SKM-1 (cell line): ENCODE measurements at regions not wholly inside any gene's neighbourhood (a gene's known extent, or its start where the extent isn't known, plus 50 kb on each side); places are given as distances from the start of the nearest gene placed in this dataset.
"Not testable (repeated sequence)": the region's sequence is repeated elsewhere in the genome, so short reads cannot be mapped to it uniquely, and the experiment has no call there.

Experiments
- DNase-seq: peaks from one replicate; lab custom pipeline; 2025; ENCODE audit not compliant: unreplicated experiment; lab: John Stamatoyannopoulos, UW

DNA sequence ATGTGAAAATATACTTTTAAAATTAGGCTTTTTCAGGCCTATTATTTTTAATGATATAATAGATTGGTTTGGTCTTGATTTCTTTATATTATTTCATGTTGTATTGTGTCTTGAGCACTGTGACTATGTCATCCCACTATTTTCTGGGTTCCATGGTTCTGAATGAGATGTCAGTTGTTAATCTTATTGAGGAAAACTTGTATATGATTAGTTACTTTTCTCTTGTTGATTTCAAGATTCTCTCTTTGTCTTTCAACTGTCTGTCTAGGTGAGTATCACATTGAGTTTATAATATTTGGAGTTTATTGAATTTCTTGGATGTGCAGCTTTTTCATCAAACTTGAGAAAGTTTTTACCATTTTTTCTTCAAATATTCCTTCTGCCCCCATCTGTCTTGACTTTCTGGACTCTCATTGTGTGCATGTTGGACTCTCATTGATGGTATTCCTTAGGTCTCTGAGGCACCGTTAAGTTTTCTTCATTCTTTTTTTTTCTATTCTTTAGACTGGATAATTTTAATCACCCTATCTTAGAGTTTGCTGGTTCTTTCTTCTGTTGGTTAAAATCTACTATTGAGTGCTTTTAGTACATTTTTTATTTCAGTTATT is 175.8 kb downstream of the TMEM167A start:
- DNase-seq = no peak

DNA sequence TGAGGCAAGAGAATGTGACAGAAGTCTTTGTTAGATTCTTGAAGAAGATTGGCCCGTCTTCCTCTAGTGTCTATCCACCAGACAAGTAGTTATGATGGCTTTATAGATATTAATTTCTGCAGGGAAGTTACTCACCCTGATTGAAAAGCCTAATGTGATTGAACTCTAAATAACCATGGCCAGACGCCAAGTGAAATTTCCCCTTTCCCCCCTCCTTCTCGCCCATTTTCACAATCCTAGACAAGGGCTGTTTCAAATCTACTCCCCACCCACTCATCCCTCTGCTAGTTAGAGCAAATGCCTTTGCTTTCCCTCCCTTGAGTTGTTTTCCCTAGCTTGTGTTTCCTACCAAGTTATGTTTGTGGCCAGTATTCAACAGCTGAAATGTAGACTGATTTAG is 182.5 kb downstream of the TMEM167A start:
- no peak for DNase-seq

DNA sequence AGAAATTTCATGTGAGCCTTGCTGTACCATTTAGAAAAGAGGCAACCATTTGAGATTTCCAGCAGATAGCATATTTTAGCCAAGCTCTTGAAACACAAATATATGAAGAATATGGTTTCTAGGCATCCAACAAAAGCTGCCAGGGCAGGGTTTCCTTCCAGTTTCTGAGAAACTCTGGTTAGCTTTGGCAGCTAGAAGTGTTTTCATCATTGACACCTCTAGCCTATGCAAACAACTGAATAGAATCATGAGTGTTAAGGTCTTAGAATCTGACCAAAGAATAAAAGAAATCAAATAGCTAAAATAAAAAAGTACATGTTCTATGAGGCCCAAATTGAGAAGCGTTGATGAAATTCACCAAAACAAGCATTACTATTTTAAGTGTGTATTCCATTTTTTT is 188.1 kb downstream of the TMEM167A start:
- no peak for DNase-seq

DNA sequence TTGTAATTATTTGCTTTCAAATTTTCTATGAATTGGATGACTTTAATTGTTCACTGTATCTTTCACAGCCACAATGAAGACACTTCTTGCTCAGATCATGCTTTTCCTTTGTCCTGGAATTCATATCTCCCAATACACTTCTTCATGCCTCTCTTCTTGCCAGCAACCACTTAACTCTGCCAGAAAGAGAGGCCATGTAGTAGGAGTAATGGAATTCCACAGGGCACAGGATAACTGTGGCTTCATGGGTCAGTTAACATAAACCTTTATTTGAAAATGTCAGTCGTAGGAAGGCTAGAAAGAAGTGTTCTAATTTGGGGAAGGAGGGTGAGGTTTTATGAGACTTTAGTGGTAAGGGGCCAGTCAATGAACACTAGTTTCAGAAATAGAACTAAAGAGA is 190.3 kb downstream of the TMEM167A start:
- no peak for DNase-seq

DNA sequence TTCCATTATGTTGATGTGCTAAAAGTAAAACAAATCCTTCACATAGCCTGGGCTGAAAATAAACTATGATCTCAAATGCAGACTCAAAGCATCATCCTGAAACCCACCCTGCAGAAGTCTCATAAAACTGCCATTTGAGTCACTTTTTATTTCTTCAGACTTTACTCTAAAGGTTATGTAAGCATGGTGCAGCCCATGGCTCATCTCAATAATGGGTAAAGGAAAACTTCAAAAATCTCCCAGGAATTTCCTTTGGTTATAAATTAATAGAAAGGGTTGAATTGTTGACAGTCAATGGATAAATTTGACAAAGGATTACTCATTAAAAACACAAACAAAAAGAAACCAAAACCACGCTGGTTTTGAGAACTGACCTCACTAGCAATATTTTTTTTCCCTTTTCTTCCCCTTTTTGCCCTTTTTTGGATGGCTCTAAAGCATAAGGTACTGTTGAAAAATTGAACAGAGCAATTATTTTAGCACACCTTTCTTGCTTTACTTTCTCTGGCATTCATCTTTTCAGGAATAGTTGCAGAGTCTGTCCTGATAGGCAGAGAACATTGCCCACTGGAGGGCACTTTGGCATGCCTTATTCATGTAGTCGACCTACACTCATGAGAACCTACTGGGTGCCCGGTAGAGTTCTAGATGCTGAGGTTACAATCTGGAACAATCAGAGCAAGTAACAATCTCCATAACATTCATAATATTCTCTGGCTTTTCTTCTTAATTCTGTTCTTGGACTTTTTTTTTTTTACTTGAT is 191.4 kb downstream of the TMEM167A start:
- DNase-seq = no peak

DNA sequence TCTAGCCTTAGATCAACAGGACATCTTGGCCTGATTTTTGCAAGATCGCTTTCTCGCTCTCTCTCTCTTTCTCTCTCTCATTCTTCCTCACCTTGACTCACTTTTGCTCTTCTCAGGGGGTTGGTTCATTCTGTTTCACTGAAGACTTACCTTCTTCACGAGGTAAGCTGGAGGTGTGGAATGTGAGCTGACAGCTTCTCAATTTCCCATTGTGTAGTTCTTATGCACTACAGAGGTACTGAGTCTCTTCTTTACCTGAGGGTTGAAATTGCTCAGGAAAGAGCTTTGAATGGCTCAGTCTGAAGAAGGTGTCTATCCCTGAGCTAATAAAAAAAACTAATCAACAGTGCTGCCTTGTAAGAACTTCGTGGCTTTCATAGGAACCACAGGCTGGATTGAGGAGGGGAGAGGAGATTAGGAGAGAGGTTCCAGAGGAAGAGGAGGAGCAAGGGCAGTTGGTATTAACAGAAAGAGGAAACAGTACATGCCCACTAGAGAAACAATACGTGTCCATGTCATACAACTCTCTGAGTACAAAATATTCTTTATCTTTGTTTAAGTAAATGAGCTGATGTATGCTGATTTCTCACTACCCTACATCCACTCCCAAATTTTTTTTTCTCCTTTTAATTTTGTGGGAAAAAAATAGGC is 192.2 kb downstream of the TMEM167A start:
- DNase-seq = no peak

DNA sequence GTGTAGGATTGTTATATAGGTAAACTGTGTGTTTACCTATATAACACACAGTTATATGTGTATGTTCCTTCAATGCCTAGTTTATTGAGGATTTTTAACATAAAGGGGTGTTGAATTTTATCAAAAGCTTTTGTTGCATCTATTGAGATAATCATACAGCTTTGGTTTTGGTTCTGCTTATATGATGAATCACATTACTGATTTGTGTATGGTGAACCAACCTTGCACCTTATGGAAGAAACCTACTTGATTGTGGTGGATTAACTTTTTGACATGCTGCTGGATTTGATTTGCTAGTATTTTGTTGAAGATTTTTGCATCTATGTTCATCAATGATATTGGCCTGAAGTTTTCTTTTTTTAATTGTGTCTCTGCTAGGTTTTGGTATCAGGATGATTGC is 194.9 kb downstream of the TMEM167A start:
- DNase-seq = no peak

DNA sequence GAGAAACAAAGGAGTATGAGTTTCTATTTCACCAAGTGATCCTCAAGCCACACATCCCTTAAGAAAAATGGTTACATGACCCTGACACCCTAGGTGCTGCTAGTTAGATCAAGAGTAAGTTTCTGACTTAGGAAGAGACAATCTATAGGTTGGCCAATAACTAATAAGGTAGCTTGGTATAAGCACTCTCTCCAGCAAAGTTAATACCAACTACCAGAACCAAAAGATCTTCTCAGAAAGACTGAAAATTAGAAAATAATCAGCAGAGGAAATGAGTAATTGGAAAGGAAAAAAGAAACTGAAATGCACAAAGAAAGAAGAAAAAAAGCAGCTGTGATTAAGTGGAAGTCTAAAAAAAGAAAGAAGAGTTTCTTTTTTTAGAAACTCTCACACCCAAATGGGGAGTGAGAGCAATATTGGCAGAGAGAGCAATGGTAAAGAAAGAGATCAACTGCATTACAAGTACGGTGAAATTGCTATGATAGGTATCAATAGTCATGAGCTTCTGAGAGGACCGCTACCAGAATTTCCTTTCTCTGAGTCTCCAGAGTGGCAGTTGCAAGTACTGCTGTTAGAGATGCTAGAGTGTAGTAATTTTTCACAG is 195.5 kb downstream of the TMEM167A start:
- DNase-seq = no peak

DNA sequence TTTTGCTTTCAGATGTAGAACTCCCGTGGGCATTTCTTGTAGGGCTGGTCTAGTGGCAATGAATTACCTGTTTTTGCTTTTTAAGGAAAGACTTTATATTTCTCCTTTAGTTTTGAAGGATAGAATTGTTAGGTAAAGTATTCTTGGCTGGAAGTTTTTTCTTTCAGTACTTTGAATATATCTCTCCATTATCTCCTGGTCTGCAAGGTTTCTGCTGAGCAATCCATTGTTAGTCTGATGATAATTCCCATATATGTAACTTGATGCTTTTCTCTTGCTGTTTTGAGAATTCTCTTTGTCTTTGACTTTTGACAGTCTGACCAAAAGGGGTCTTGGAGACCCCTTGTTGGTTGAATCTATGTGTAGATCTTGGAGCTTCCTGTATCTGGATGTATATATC is 198.1 kb downstream of the TMEM167A start:
- no peak for DNase-seq

DNA sequence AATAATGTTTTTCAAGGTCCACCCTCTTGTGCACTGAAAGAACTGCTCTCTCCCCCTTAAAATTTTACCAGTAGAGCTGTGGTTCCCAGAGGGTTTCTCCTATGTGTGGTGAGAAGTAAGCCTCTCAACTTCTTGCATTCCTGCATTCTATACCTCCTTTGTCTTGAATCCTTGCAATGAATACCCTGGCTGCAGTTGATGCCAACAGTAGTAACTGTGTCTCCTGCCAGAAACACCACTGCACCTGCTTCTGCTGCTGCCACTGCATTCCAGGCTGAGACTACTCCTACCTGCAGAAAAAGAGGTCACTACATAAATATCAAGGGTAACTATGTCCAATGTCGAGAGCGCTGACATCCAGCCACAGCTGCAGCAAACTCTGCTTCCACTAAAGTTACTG is 203.7 kb downstream of the TMEM167A start:
- DNase-seq = no peak

DNA sequence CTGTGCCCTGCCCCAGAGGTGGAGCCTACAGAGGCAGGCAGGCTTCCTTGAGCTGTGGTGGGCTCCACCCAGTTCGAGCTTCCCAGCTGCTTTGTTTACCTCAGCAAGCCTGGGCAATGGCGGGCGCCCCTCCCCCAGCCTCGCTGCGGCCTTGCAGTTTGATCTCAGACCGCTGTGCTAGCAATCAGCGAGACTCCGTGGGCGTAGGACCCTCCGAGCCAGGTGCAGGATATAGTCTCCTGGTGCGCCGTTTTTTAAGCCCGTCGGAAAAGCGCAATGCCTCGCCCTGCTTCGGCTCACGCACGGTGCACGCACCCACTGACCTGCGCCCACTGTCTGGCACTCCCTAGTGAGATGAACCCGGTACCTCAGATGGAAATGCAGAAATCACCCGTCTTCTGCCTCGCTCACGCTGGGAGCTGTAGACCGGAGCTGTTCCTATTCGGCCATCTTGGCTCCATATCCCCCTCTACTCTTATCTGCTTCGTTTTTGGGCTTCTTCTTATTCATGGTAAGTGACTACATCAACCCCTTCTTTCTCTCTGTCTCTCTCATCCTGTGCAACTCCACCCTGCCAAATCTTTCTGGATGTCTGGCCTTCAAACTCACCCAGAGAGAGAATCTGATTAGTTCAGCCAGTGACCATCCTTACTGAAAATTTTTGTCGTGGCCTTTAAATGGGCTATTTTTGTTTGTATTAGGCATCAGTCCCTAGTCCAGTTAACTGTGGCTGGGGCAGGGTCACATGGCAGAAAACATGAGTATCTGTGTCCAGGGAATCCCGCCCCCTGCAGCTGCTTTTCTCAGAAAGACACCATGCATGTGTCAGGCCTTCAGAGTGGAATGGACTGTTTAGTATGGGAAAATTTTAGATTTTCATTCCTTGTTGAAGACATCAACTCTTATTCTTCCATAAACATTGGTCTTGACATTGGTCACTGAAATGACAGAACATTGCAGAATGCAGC is 204.6 kb downstream of the TMEM167A start:
- not testable (repeated sequence) for DNase-seq

DNA sequence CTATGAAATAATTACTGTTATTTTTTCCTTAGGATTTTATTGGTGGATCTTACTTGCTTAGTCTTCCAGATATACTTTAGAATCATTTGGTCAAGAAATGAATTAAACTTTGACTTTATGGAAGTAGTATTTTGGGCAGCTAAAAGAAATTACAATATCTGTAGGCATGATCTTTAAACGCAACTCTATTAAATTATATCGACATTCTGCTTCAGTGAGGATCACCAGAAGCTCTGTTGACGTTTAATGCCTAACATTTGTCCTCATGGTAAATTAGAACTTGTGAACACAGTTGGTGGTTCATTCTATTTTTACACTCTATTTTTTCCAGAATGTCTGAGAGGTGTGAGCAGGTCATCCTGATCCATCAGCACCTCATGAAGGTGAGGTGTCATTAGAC is 211.6 kb downstream of the TMEM167A start:
- DNase-seq = no peak

DNA sequence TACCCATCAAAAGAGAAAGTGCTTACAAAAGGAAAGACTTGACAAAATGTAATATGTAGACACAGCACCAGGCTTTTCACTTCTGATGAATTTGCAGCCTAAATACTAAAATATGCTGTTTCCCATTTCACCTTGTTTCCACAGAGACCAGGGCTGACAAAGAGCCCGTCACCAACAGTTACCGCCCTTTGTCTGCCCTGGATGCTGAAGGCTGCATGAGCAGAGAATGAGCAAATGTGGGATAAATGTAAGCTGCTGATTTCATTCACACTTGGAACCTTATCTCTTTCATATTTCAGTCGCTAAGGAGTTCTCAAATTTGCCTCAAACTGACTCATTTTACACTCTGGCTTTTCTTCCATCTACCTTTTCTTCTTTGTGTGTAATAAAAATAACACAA is 213.9 kb downstream of the TMEM167A start:
- DNase-seq = no peak

DNA sequence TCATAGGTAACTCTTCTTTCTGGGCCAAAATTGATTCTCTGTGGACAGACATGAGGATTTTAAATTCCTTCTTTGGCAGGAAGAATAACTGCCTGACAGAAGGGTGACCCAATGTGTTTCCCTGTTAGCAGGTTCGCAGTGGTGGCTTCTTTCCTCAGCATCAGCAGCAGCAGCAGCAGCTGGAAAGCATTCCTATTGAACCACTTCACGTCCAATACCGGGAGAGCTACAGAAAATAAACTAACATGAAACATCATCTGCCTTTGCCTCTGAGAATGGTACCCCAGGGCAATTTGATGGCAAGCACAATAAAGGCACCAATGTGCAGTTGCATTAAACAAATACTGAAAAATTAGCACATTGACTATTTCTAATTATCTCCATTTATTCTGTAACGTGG is 214.5 kb downstream of the TMEM167A start:
- DNase-seq = no peak

DNA sequence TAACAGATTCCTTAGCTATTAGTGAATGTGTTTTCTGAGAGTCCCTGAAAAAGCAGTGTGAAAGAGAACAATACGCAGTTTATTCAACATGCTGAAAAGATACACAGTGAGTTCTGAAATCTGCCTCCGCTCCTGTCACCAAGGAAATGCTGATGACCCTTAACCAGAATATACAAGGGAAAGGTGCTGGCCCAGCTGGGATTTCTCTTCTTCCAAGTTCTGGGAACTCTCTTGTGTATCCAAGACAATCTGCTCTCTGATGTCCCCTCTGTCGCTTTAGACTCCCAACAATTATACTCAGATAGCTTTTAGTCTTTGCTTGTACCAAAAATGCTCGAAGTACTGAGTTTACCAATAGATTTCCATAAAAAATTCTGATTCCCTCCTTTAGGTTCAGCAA is 214.9 kb downstream of the TMEM167A start:
- DNase-seq = no peak

DNA sequence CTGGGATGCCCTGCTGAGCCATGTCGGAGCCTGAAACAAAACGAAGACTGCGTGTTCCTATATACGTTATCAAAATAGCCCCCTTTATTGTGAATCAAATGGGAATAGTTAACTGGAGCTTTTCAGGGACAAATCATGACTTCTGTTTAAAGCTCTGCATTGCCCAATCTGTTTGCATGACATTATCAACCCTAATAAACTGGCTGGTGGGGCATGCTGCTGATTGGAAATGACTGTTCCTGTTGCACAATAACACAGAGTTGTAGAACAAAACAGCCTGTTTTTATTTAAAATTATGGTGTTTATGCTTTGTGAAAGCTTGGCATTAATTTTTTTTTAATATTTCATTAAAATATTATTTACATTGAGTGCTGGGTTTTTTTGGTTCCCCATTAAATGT is 215.5 kb downstream of the TMEM167A start:
- DNase-seq = no peak

DNA sequence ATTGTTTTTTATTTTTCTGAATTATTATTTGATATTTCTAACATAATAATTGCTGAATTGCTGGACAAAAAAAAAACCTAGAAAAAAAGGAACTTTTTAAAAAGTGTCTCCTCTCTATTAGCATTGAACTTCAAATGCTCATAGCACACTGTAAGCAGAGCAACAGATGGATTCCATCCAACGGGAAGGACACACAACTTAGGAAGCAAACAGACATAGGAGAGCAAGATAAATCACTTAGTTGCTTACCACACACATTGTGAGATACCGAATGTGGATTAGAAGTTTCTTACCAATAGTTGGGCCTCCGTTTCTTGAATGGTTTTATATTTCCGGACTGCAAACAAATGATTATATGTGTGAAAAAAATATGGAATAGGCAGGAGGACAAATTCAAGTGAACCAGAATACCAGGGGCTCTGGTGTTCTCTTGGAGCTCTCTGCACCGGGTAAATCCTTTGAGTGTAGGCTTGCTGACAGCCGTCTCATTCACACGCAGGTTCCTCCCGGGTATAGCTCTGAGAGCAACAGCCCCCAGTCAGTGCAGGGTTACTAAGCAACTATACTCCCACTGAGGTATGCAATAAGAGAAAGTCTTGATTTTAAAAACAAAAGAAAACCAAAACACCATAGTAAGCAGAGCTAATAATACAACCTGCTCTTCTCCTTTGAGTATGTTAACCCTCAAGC is 217.6 kb downstream of the TMEM167A start:
- no peak for DNase-seq

DNA sequence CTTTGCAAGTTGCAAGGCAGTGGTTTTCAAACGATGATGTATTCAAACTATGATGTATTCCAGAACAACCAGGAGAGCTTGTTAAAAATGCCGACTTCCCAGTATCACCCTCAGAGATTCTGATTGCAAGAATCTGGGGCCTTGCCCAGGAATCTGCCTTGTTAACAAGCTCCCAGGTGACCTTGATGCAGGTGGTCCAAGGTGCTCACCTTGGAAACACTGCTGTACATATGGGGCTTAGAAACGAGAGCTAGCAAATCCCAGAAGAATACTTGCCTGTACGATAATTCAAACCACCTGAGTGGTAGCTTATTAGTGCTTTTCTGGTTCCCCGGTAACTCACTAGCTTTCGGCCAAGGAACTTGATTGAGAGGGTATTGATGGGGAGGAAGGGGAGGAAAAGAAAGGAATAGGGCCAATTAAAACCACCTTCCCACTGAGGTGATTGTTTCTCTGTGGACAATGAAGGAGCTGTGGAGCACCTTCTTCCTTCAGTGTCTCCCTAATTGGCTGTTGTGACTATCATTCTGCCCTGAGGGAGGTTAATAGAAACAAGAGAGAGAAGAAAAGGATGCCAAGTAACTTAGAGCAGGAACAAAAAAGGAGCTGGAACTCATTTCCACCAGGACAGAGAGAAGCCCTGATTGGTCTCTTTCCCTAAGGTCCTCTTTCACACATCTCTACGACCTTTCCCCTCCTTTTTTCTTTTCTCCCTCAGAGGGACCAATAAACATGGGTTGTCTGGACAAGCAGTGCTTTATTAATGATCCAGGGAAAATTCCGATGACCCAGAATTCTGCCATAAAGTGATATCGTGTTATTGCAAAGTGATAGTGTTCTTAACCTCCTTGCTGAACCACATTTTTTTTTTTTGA is 218.8 kb downstream of the TMEM167A start:
- DNase-seq = no peak

DNA sequence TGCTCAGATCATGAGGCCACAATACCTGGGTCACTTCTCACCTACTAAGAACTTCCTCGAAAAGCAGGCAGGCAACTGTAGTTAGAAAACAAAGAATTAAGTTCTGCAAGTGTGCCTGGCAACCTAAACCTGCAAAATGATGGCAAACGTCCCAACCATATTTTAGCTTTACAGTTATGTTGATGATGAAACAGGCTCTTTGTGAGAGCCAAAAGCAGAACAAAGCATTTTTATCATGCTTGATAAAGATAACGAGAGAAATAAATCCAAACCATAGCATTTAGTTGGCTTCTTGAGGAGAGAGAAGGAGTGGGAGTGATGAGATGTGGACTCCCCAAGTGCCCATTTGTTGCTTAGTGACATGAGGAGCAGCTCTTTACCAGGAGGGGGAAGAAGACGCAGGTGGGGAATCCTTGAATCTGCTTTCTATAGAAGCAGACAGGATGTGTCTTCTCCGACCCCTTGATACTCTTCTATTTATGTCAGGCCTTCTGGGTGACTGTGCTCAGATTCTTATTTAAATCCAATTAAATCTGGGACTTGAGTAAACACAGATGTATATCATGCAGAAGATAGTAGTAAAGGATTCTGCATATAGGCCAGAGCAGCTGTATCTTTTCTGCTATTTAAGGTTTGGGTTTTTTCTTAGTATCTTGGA is 221.2 kb downstream of the TMEM167A start:
- no peak for DNase-seq
